GM12878 (cell line): ENCODE measurements at regions not wholly inside any gene's neighbourhood (a gene's known extent, or its start where the extent isn't known, plus 50 kb on each side); places are given as distances from the start of the nearest gene placed in this dataset.

Source experiments
- ATAC-seq: fragments of 200-7000 bp; cut with Tn5 transposase; 3 replicates; pipeline ENCODE4 v1.9.1; 2020; ENCODE audit warnings: mild to moderate bottlenecking, moderate library complexity
- BruUV-seq: library from RNA; stranded (reverse); fragments of 400-500 nt; replicated peaks from 2 replicates; lab custom pipeline; 2021; lab: Mats Ljungman, UMichigan
- CTCF ChIA-PET: fragments of 300-600 bp; sonication (Branson Sonifier 250); formaldehyde crosslinking; extraction: SDS; loops from one replicate; lab custom pipeline; 2021; ENCODE audit warnings: inconsistent platforms; lab: Yijun Ruan, JAX
- POLR2A ChIA-PET: fragments of 350-600 bp; formaldehyde crosslinking; extraction: SDS; loops from one replicate; lab custom pipeline; 2021; ENCODE audit warnings: inconsistent platforms; lab: Charles Lee
- RAD21 ChIA-PET: fragments of 300-600 bp; sonication (Branson Sonifier 250); formaldehyde crosslinking; loops from one replicate; lab custom pipeline; 2023; ENCODE audit warnings: antibody characterized with exemption; ENCODE audit not compliant: unreplicated experiment; lab: Charles Lee
- SMC1A ChIA-PET: fragments of 300-600 bp; sonication (Branson Sonifier 250); formaldehyde crosslinking; loops from one replicate; lab custom pipeline; 2023; ENCODE audit not compliant: unreplicated experiment, uncharacterized antibody; lab: Charles Lee
- DNase-seq: peaks from one replicate; pipeline ENCODE4 v3.0.0-alpha.2; 2011; ENCODE audit warnings: low read depth, low spot score
- FAIRE-seq: peaks from 3 replicates; lab custom pipeline; 2011; peaks lifted over from hg19 to GRCh38; lab: Jason Lieb, UNC
- H2AFZ ChIP-seq: 2 replicates; pipeline ENCODE4 v1.6.0; 2011; ENCODE audit warnings: low read depth, low read length, control low read depth; ENCODE audit not compliant: control insufficient read depth
- H3K27ac ChIP-seq: 2 replicates; pipeline ENCODE4 v1.5.1; 2011; ENCODE audit warnings: control low read depth; ENCODE audit not compliant: control insufficient read depth, insufficient read depth
- H3K27me3 ChIP-seq, 2 experiments: replicated peaks in 1 of 2; 2 replicates each; pipeline versions ENCODE4 v1.6.0 to v1.6.1; 2011; ENCODE audit warnings: low read length in 1 of 2; ENCODE audit not compliant: control insufficient read depth in 2 of 2, insufficient read depth in 2 of 2
- H3K36me3 ChIP-seq, 2 experiments: 2 replicates each; pipeline ENCODE4 v1.5.1; 2011; ENCODE audit warnings: low read length in 1 of 2; ENCODE audit not compliant: control insufficient read depth in 2 of 2, insufficient read depth in 2 of 2
- H3K4me1 ChIP-seq: 2 replicates; pipeline ENCODE4 v1.6.1; 2011; ENCODE audit warnings: mild to moderate bottlenecking, low read length, moderate library complexity, mixed read lengths; ENCODE audit not compliant: control insufficient read depth, insufficient read depth
- H3K4me2 ChIP-seq: 2 replicates; pipeline ENCODE4 v1.6.0; 2011; ENCODE audit warnings: control low read depth; ENCODE audit not compliant: control insufficient read depth, insufficient read depth
- H3K4me3 ChIP-seq: fragments of 200-600 bp; sonication (generic); 2 replicates; pipeline ENCODE4 v1.5.1; 2016
- H3K79me2 ChIP-seq: 2 replicates; pipeline ENCODE4 v1.6.0; 2011; ENCODE audit warnings: low read length; ENCODE audit not compliant: control insufficient read depth, insufficient read depth
- H3K9ac ChIP-seq: 2 replicates; pipeline ENCODE4 v1.8.0; 2011; ENCODE audit warnings: low read length, control low read depth, mixed read lengths; ENCODE audit not compliant: control insufficient read depth, insufficient read depth
- H3K9me3 ChIP-seq: replicated peaks from 3 replicates; pipeline ENCODE4 v1.5.1; 2011; ENCODE audit warnings: mild to moderate bottlenecking, low read length; ENCODE audit not compliant: control insufficient read depth, insufficient read depth
- H4K20me1 ChIP-seq: 2 replicates; pipeline ENCODE4 v1.6.0; 2011; ENCODE audit not compliant: control insufficient read depth, insufficient read depth
- ATF7 ChIP-seq: fragments of 450-650 bp; IDR thresholded peaks from 2 replicates; pipeline ENCODE4 v1.6.1; 2016; ENCODE audit warnings: low read depth, mild to moderate bottlenecking
- BCL3 ChIP-seq: IDR thresholded peaks from 2 replicates; pipeline ENCODE4 v1.6.1; 2011; ENCODE audit warnings: borderline replicate concordance, low read depth, mild to moderate bottlenecking, moderate library complexity, low read length; ENCODE audit not compliant: insufficient read depth, poor library complexity, severe bottlenecking
- CEBPZ ChIP-seq: fragments of 150-350 bp; IDR thresholded peaks from 2 replicates; pipeline ENCODE4 v1.6.1; 2016; ENCODE audit warnings: low read depth, low read length
- ELK1 ChIP-seq: IDR thresholded peaks from 2 replicates; pipeline ENCODE4 v1.6.1; 2012; ENCODE audit warnings: low read depth, low read length, improper control_type of control experiment
- GATAD2B ChIP-seq: fragments of 450-650 bp; conservative IDR thresholded peaks from 2 replicates; pipeline ENCODE4 v1.6.1; 2017; ENCODE audit warnings: low read depth, mild to moderate bottlenecking, moderate library complexity
- PBX3 ChIP-seq: IDR thresholded peaks from 2 replicates; pipeline ENCODE4 v1.6.1; 2011; ENCODE audit warnings: mild to moderate bottlenecking, low read depth, low read length, moderate library complexity; ENCODE audit not compliant: insufficient replicate concordance
- SP1 ChIP-seq: IDR thresholded peaks from one replicate; pipeline ENCODE4 v1.6.1; 2011; ENCODE audit warnings: low read depth, low read length
- STAT1 ChIP-seq: fragments of 450-650 bp; conservative IDR thresholded peaks from 2 replicates; pipeline ENCODE4 v1.6.1; 2014; ENCODE audit warnings: antibody characterized with exemption, mild to moderate bottlenecking
- ZNF592 ChIP-seq: fragments of 450-650 bp; IDR thresholded peaks from 2 replicates; pipeline ENCODE4 v1.6.1; 2017; ENCODE audit warnings: mild to moderate bottlenecking, moderate library complexity
- WGBS: methylation state at CpG from one replicate; pipeline ENCODE4 v1.1.6; 2016; ENCODE audit warnings: low lambda C conversion rate; ENCODE audit not compliant: insufficient replicate concordance, insufficient coverage; ENCODE audit errors: missing lambda C conversion rate; 5-methylcytosine and 5-hydroxymethylcytosine counted together
- in situ Hi-C: fragments of 300-500 bp; cut with MboI; formaldehyde crosslinking; loops from 9 replicates; pipeline ENCODE4 v1.14.3; 2018; ENCODE audit warnings: mixed read lengths
- intact Hi-C: fragments of 100-400 bp; cut with micrococcal nuclease; formaldehyde crosslinking; loops from one replicate; pipeline ENCODE4 v1.14.2; 2022; ENCODE audit not compliant: unreplicated experiment

GRCh38 chrX:572538-573124 is 58.0 kb upstream of the SHOX start (continued):
- TF ChIP-seq CEBPZ, result no peak
- no peak for TF ChIP-seq SP1
- no peak for TF ChIP-seq STAT1

GRCh38 chrX:574251-574650 is 56.3 kb upstream of the SHOX start:
- H3K9me3 ChIP-seq, result no peaks in the 10 kb centered on the region
- POLR2A ChIA-PET, result no interaction called here
- CTCF ChIA-PET, result no interaction called here
- intact Hi-C loops (no loop called here), in situ Hi-C loops (no loop called here)
- FAIRE-seq (no peak), DNase-seq (no peak), ATAC-seq (no peak)
- no peak overlapping the region for H3K9ac ChIP-seq
- no TSS peak for BruUV-seq
- RAD21 ChIA-PET, result no interaction called here
- H3K4me2 ChIP-seq, result no peak overlapping the region
- no peaks in the 10 kb centered on the region for H3K36me3 ChIP-seq
- H3K27ac ChIP-seq, result no peak overlapping the region
- TF ChIP-seq BCL3, result no peak
- no peak for TF ChIP-seq ZNF592
- TF ChIP-seq GATAD2B, result no peak
- TF ChIP-seq ATF7, result no peak
- peak; percentile 23 for TF ChIP-seq PBX3
- no peak for TF ChIP-seq ELK1
- 57% methylated on average over 14 of the region's 14 CpGs for WGBS
- H3K4me1 ChIP-seq, result no peaks in the 10 kb centered on the region
- SMC1A ChIA-PET, result no interaction called here
- no peak overlapping the region for H3K4me3 ChIP-seq
- no peaks in the 10 kb centered on the region for H3K27me3 ChIP-seq
- no peaks in the 10 kb centered on the region for H4K20me1 ChIP-seq
- H2AFZ ChIP-seq, result no peak overlapping the region
- H3K79me2 ChIP-seq, result no peaks in the 10 kb centered on the region
